H9 (cell line): ENCODE measurements at regions not wholly inside any gene's neighbourhood (a gene's known extent, or its start where the extent isn't known, plus 50 kb on each side); places are given as distances from the start of the nearest gene placed in this dataset.

Experiments
- DNase-seq: peaks from one replicate; pipeline ENCODE4 v3.0.0-alpha.2; 2017
- H2AFZ ChIP-seq: one replicate; pipeline ENCODE4 v1.6.1; 2013; ENCODE audit warnings: mild to moderate bottlenecking, low read length, control low read depth, moderate library complexity
- H2AK5ac ChIP-seq: 2 replicates; pipeline ENCODE4 v1.6.1; 2013; ENCODE audit warnings: low read length, control low read depth, mixed read lengths; ENCODE audit not compliant: insufficient read length
- H2BK120ac ChIP-seq: one replicate; pipeline ENCODE4 v1.6.1; 2013; ENCODE audit warnings: low read depth, mild to moderate bottlenecking, low read length, control low read depth, inconsistent platforms; ENCODE audit not compliant: poor library complexity, severe bottlenecking
- H2BK12ac ChIP-seq: 2 replicates; pipeline ENCODE4 v1.6.1; 2013; ENCODE audit warnings: low read length, control low read depth, mixed read lengths, low read depth; ENCODE audit not compliant: insufficient read length
- H2BK15ac ChIP-seq: 2 replicates; pipeline ENCODE4 v1.6.1; 2013; ENCODE audit warnings: low read depth, low read length, control low read depth
- H2BK20ac ChIP-seq: one replicate; pipeline ENCODE4 v1.6.1; 2013; ENCODE audit warnings: low read depth, mild to moderate bottlenecking, low read length, control low read depth, inconsistent platforms; ENCODE audit not compliant: poor library complexity, severe bottlenecking
- H2BK5ac ChIP-seq: 2 replicates; pipeline ENCODE4 v1.6.1; 2013; ENCODE audit warnings: low read length, control low read depth, mixed read lengths; ENCODE audit not compliant: insufficient read length
- H3K14ac ChIP-seq: 2 replicates; pipeline ENCODE4 v1.6.1; 2013; ENCODE audit warnings: low read length, control low read depth; ENCODE audit not compliant: insufficient read depth
- H3K18ac ChIP-seq: 2 replicates; pipeline ENCODE4 v1.6.1; 2013; ENCODE audit warnings: low read depth, mild to moderate bottlenecking, mixed read lengths, low read length, control low read depth; ENCODE audit not compliant: insufficient read length
- H3K23ac ChIP-seq: 2 replicates; pipeline ENCODE4 v1.6.1; 2013; ENCODE audit warnings: low read length, control low read depth, mixed read lengths, low read depth; ENCODE audit not compliant: insufficient read length
- H3K23me2 ChIP-seq: 2 replicates; pipeline ENCODE4 v1.6.1; 2013; ENCODE audit warnings: low read depth, mild to moderate bottlenecking, mixed read lengths, low read length, control low read depth; ENCODE audit not compliant: insufficient read length, poor library complexity, severe bottlenecking
- H3K27ac ChIP-seq: 2 replicates; pipeline ENCODE4 v1.5.1; 2013; ENCODE audit warnings: low read length, control low read depth, mixed read lengths, low read depth; ENCODE audit not compliant: insufficient read length
- H3K27me3 ChIP-seq: 2 replicates; pipeline ENCODE4 v1.6.1; 2013; ENCODE audit warnings: low read length, control low read depth, inconsistent platforms; ENCODE audit not compliant: insufficient read depth
- H3K4ac ChIP-seq: 2 replicates; pipeline ENCODE4 v1.6.1; 2013; ENCODE audit warnings: low read depth, mild to moderate bottlenecking, control low read depth, inconsistent platforms, low read length, moderate library complexity
- H3K4me1 ChIP-seq: 2 replicates; pipeline ENCODE4 v1.6.1; 2013; ENCODE audit warnings: low read length, control low read depth, inconsistent platforms; ENCODE audit not compliant: insufficient read depth
- H3K4me2 ChIP-seq: 2 replicates; pipeline ENCODE4 v1.6.1; 2013; ENCODE audit warnings: low read length, control low read depth, mixed read lengths; ENCODE audit not compliant: insufficient read length, insufficient read depth
- H3K56ac ChIP-seq: 2 replicates; pipeline ENCODE4 v1.6.1; 2013; ENCODE audit warnings: low read depth, mild to moderate bottlenecking, mixed read lengths, low read length, control low read depth; ENCODE audit not compliant: insufficient read length
- H3K79me1 ChIP-seq: 2 replicates; pipeline ENCODE4 v1.6.1; 2013; ENCODE audit warnings: low read depth, mild to moderate bottlenecking, moderate library complexity, low read length, control low read depth, inconsistent platforms; ENCODE audit not compliant: insufficient read depth, poor library complexity, severe bottlenecking
- H3K79me2 ChIP-seq: 2 replicates; pipeline ENCODE4 v1.6.1; 2013; ENCODE audit warnings: low read length, control low read depth, inconsistent platforms; ENCODE audit not compliant: insufficient read depth
- H3K9ac ChIP-seq: 2 replicates; pipeline ENCODE4 v1.6.1; 2013; ENCODE audit warnings: low read length, control low read depth, mixed read lengths; ENCODE audit not compliant: insufficient read length; ENCODE audit errors: extremely low read depth
- H3K9me3 ChIP-seq: one replicate; pipeline ENCODE4 v1.6.1; 2013; ENCODE audit warnings: low read depth, low read length, inconsistent platforms; ENCODE audit not compliant: control insufficient read depth
- H3T11ph ChIP-seq: one replicate; pipeline ENCODE4 v1.6.1; 2013; ENCODE audit warnings: mild to moderate bottlenecking, low read length, control low read depth, inconsistent platforms
- H4K20me1 ChIP-seq: one replicate; pipeline ENCODE4 v1.6.1; 2013; ENCODE audit not compliant: control insufficient read depth, insufficient read length, insufficient read depth
- H4K5ac ChIP-seq: 2 replicates; pipeline ENCODE4 v1.6.1; 2013; ENCODE audit warnings: low read depth, mild to moderate bottlenecking, mixed read lengths, low read length, control low read depth; ENCODE audit not compliant: insufficient read length
- H4K8ac ChIP-seq: replicated peaks from 2 replicates; pipeline ENCODE4 v1.6.1; 2013; ENCODE audit warnings: low read length, control low read depth, mixed read lengths, low read depth; ENCODE audit not compliant: insufficient read length
- H4K91ac ChIP-seq: 2 replicates; pipeline ENCODE4 v1.6.1; 2013; ENCODE audit warnings: low read depth, mild to moderate bottlenecking, moderate library complexity, mixed read lengths, low read length, control low read depth; ENCODE audit not compliant: insufficient read length
- H3K27ac Mint-ChIP-seq, 3 experiments: 2 replicates in 2 of 3; 3 replicates in 1 of 3; pipeline ENCODE4 v1.8.0; 2020 to 2021; ENCODE audit warnings: mixed read lengths in 3 of 3, mild to moderate bottlenecking in 1 of 3, moderate library complexity in 1 of 3
- H3K27me3 Mint-ChIP-seq: 2 replicates; pipeline ENCODE4 v1.8.0; 2021; ENCODE audit warnings: low read depth, mild to moderate bottlenecking, moderate library complexity, mixed read lengths
- H3K36me3 Mint-ChIP-seq, 3 experiments: 2 replicates in 2 of 3; 3 replicates in 1 of 3; pipeline ENCODE4 v1.8.0; 2020 to 2021; ENCODE audit warnings: low read depth in 3 of 3, mixed read lengths in 3 of 3; ENCODE audit not compliant: insufficient read depth in 1 of 3
- H3K4me1 Mint-ChIP-seq, 2 experiments: 2 replicates each; pipeline ENCODE4 v1.8.0; 2020; ENCODE audit warnings: mixed read lengths in 2 of 2
- H3K4me3 Mint-ChIP-seq, 2 experiments: 2 replicates in 1 of 2; 3 replicates in 1 of 2; pipeline ENCODE4 v1.8.0; 2020 to 2021; ENCODE audit warnings: mild to moderate bottlenecking in 2 of 2, mixed read lengths in 2 of 2, moderate library complexity in 1 of 2
- H3K9me3 Mint-ChIP-seq, 2 experiments: 2 replicates in 1 of 2; 3 replicates in 1 of 2; pipeline ENCODE4 v1.8.0; 2020; ENCODE audit warnings: mild to moderate bottlenecking in 2 of 2, mixed read lengths in 2 of 2, moderate library complexity in 1 of 2
- CTCF ChIP-seq: fragments of 200-600 bp; sonication (generic); conservative IDR thresholded peaks from 3 replicates; pipeline ENCODE4 v1.8.0; 2021; ENCODE audit warnings: antibody characterized with exemption, mild to moderate bottlenecking
- WGBS: extraction: QIAGEN DNeasy Blood & Tissue Kit; methylation state at CpG from one replicate; pipeline ENCODE4 v1.1.7; 2013; ENCODE audit warnings: missing lambda C conversion rate, low lambda C conversion rate, mixed read lengths; ENCODE audit not compliant: insufficient read length; ENCODE audit errors: extremely low coverage; 5-methylcytosine and 5-hydroxymethylcytosine counted together

- Histone ChIP-seq H4K20me1 (no peaks in the 10 kb centered on the region), H3K27ac (no peak overlapping the region), H3K56ac (no peak overlapping the region), H2AFZ (no peak overlapping the region), H3T11ph (no peak overlapping the region), H3K4ac (no peak overlapping the region), H2BK20ac (no peak overlapping the region), H3K14ac (no peak overlapping the region), H3K18ac (no peak overlapping the region), H4K5ac (no peak overlapping the region), H3K9me3 (no peaks in the 10 kb centered on the region), H3K27me3 (no peaks in the 10 kb centered on the region), H2BK12ac (no peak overlapping the region), H3K79me1 (no peaks in the 10 kb centered on the region), H3K79me2 (no peaks in the 10 kb centered on the region), H2AK5ac (no peak overlapping the region), H2BK5ac (no peak overlapping the region), H3K4me2 (no peak overlapping the region), H4K8ac (no peak overlapping the region), H3K9ac (no peak overlapping the region), H2BK120ac (no peak overlapping the region), H3K23me2 (no peaks in the 10 kb centered on the region), H4K91ac (no peak overlapping the region), H2BK15ac (no peak overlapping the region), H3K23ac (no peak overlapping the region), H3K4me1 (no peaks in the 10 kb centered on the region)
- H3K27me3 Mint-ChIP-seq = no peaks in the 10 kb centered on the region
- H3K4me1 Mint-ChIP-seq = no peaks in the 10 kb centered on the region
- DNase-seq = no peak
- H3K9me3 Mint-ChIP-seq = no peaks in the 10 kb centered on the region; a peak in 3 of 5 replicates
- H3K27ac Mint-ChIP-seq = no peak overlapping the region
- TF ChIP-seq CTCF = no peak
- H3K36me3 Mint-ChIP-seq = no peaks in the 10 kb centered on the region; a peak in 1 of 7 replicates
- no peak overlapping the region for H3K4me3 Mint-ChIP-seq
- no CpG with 5 or more reads among the region's 9 CpGs for WGBS
Measured at GRCh38 chr14:83342590-83342989, 1808.9 kb upstream of the SEL1L start.
